GM19452 (cell line): ENCODE measurements at regions not wholly inside any gene's neighbourhood (a gene's known extent, or its start where the extent isn't known, plus 50 kb on each side); places are given as distances from the start of the nearest gene placed in this dataset.
A peak's percentile ranks its signal among the peaks of the same experiment; 100 is the strongest.

ENCODE experiments used
- ATAC-seq: cut with Tn5 transposase; IDR thresholded peaks from one replicate; pipeline ENCODE4 v1.9.1; 2021; ENCODE audit not compliant: unreplicated experiment

GRCh38 chr2:49515996-49516782 is 361.9 kb upstream of the FSHR start:
- no peak for ATAC-seq

- ATAC-seq: no peak
These were observed 359.9 kb upstream of the FSHR start for GRCh38 chr2:49514201-49514600.

- ATAC-seq: peak; percentile 67
These were observed 336.4 kb upstream of the FSHR start for GRCh38 chr2:49490710-49491109.

- no peak for ATAC-seq
These were observed 332.8 kb upstream of the FSHR start for GRCh38 chr2:49487139-49487538.

- ATAC-seq: no peak
These were observed 326.2 kb upstream of the FSHR start for GRCh38 chr2:49480520-49480919.

- no peak for ATAC-seq
These were observed 311.0 kb upstream of the FSHR start for GRCh38 chr2:49465157-49465831.

GRCh38 chr2:49459314-49459993 is 305.1 kb upstream of the FSHR start:
- ATAC-seq: no peak

- ATAC-seq: no peak
These were observed 289.7 kb upstream of the FSHR start for GRCh38 chr2:49444005-49444404.

GRCh38 chr2:49426996-49427395 is 272.7 kb upstream of the FSHR start:
- no peak for ATAC-seq

GRCh38 chr2:49416252-49416651 is 261.9 kb upstream of the FSHR start:
- ATAC-seq: no peak

GRCh38 chr2:49404108-49404507 is 249.8 kb upstream of the FSHR start:
- no peak for ATAC-seq

GRCh38 chr2:49403637-49404036 is 249.3 kb upstream of the FSHR start:
- ATAC-seq: no peak

- no peak for ATAC-seq
These were observed 225.1 kb upstream of the FSHR start for GRCh38 chr2:49379406-49379805.

- no peak for ATAC-seq
These were observed 216.9 kb upstream of the FSHR start for GRCh38 chr2:49371128-49371701.

- ATAC-seq: no peak
These were observed 215.3 kb upstream of the FSHR start for GRCh38 chr2:49369650-49370049.

GRCh38 chr2:49369101-49369500 is 214.8 kb upstream of the FSHR start:
- no peak for ATAC-seq

GRCh38 chr2:49367003-49367402 is 212.7 kb upstream of the FSHR start:
- no peak for ATAC-seq

GRCh38 chr2:49360407-49360767 is 206.1 kb upstream of the FSHR start:
- ATAC-seq: no peak

- no peak for ATAC-seq
These were observed 205.5 kb upstream of the FSHR start for GRCh38 chr2:49359721-49360406.

GRCh38 chr2:49355611-49356010 is 201.3 kb upstream of the FSHR start:
- ATAC-seq: no peak

- no peak for ATAC-seq
These were observed 197.2 kb upstream of the FSHR start for GRCh38 chr2:49351560-49351959.
